K562 (cell line): ENCODE measurements at regions not wholly inside any gene's neighbourhood (a gene's known extent, or its start where the extent isn't known, plus 50 kb on each side); places are given as distances from the start of the nearest gene placed in this dataset.

Experiments
- CBX5 ChIP-seq: IDR thresholded peaks from 2 replicates; pipeline ENCODE4 v1.6.1; 2014; ENCODE audit warnings: low read depth, borderline replicate concordance
- DIDO1 ChIP-seq: fragments of 450-650 bp; IDR thresholded peaks from 2 replicates; pipeline ENCODE4 v1.6.1; 2016; ENCODE audit warnings: low read depth, missing biosample characterization, missing genetic modification characterization
- ZNF431 ChIP-seq: sonication (generic); formaldehyde crosslinking; IDR thresholded peaks from 2 replicates; pipeline ENCODE4 v1.8.0; 2022; ENCODE audit warnings: mild to moderate bottlenecking, missing genetic modification reagents

- TF ChIP-seq ZNF431, result no peak
- no peak for TF ChIP-seq CBX5
- TF ChIP-seq DIDO1 (tag), result no peak
Measured at GRCh38 chr18:78480262-78481054, 499.2 kb upstream of the SALL3 start.
